T-cell (primary cell): ENCODE measurements at regions not wholly inside any gene's neighbourhood (a gene's known extent, or its start where the extent isn't known, plus 50 kb on each side); places are given as distances from the start of the nearest gene placed in this dataset.
A peak's percentile ranks its signal among the peaks of the same experiment; 100 is the strongest.

Experiments used
- ATAC-seq, 4 experiments: fragments of 200-7000 bp in 3 of 4; fragments of 150-1000 bp in 1 of 4; cut with Tn5 transposase; replicated peaks in 1 of 4; 1 replicate in 3 of 4; 2 replicates in 1 of 4; pipeline ENCODE4 v1.10.0; 2021; ENCODE audit warnings: moderate library complexity in 3 of 4, mild to moderate bottlenecking in 2 of 4, moderate number of reproducible peaks in 1 of 4
- CTCF ChIA-PET, 2 donors: fragments of 300-600 bp; sonication (Branson Sonifier 250); formaldehyde crosslinking; loops; one replicate each; lab custom pipeline; 2022; ENCODE audit warnings: antibody characterized with exemption in 2 of 2; lab: Charles Lee
- POLR2A ChIA-PET, 2 donors: fragments of 300-600 bp; sonication (Branson Sonifier 250); formaldehyde crosslinking; loops; one replicate each; lab custom pipeline; 2022; ENCODE audit warnings: antibody characterized with exemption in 2 of 2; lab: Charles Lee
- DNase-seq, 35 experiments: peaks; one replicate each; pipeline versions ENCODE4 v3.0.0 to v3.0.0-alpha.2; 2013 to 2023
- H3K27ac ChIP-seq: one replicate; pipeline ENCODE4 v1.5.1; 2013; ENCODE audit warnings: low read length
- H3K27me3 ChIP-seq, 2 experiments: replicated peaks in 1 of 2; 1 replicate in 1 of 2; 2 replicates in 1 of 2; pipeline versions ENCODE4 v1.6.1 to v1.7.0; 2013; ENCODE audit warnings: low read length in 1 of 2, mixed read lengths in 1 of 2; ENCODE audit not compliant: control insufficient read depth in 2 of 2, insufficient read depth in 2 of 2; ENCODE audit errors: extremely low read depth in 1 of 2
- H3K36me3 ChIP-seq, 2 donors: 1 replicate in 1 of 2; 2 replicates in 1 of 2; pipeline versions ENCODE4 v1.6.1 to v1.7.0; 2013; ENCODE audit warnings: low read length in 1 of 2; ENCODE audit not compliant: control insufficient read depth in 2 of 2, insufficient read depth in 1 of 2; ENCODE audit errors: extremely low read depth in 1 of 2
- H3K4me1 ChIP-seq, 2 experiments: 1 replicate in 1 of 2; 2 replicates in 1 of 2; pipeline versions ENCODE4 v1.6.1 to v1.7.0; 2013; ENCODE audit warnings: low read length in 2 of 2, mixed read lengths in 1 of 2; ENCODE audit not compliant: insufficient read depth in 2 of 2, control insufficient read depth in 1 of 2; ENCODE audit errors: extremely low read depth in 1 of 2
- H3K4me3 ChIP-seq, 2 donors: 1 replicate in 1 of 2; 2 replicates in 1 of 2; pipeline versions ENCODE4 v1.5.1 to v1.7.0; 2013; ENCODE audit warnings: mild to moderate bottlenecking in 2 of 2, low read length in 1 of 2, moderate library complexity in 1 of 2; ENCODE audit not compliant: control insufficient read depth in 1 of 2; ENCODE audit errors: extremely low read depth in 1 of 2
- H3K9me3 ChIP-seq: 2 replicates; pipeline ENCODE4 v1.7.0; 2013
- H3K27ac Mint-ChIP-seq, 2 donors: one replicate each; pipeline ENCODE4 v1.8.0; 2020 to 2021; ENCODE audit warnings: mild to moderate bottlenecking in 2 of 2, mixed read lengths in 2 of 2
- H3K27me3 Mint-ChIP-seq, 2 donors: one replicate each; pipeline ENCODE4 v1.8.0; 2021 to 2022; ENCODE audit warnings: mixed read lengths in 2 of 2
- H3K36me3 Mint-ChIP-seq: one replicate; pipeline ENCODE4 v1.8.0; 2021; ENCODE audit warnings: mixed read lengths
- H3K4me1 Mint-ChIP-seq, 3 donors: one replicate each; pipeline ENCODE4 v1.8.0; 2020 to 2022; ENCODE audit warnings: mixed read lengths in 3 of 3, mild to moderate bottlenecking in 1 of 3
- H3K4me3 Mint-ChIP-seq, 3 donors: one replicate each; pipeline ENCODE4 v1.8.0; 2020 to 2022; ENCODE audit warnings: mild to moderate bottlenecking in 3 of 3, mixed read lengths in 3 of 3, moderate library complexity in 3 of 3
- H3K9me3 Mint-ChIP-seq, 3 donors: one replicate each; pipeline ENCODE4 v1.8.0; 2020 to 2022; ENCODE audit warnings: mixed read lengths in 3 of 3
- WGBS: methylation state at CpG from one replicate; pipeline ENCODE4 v1.1.5; 2013; ENCODE audit warnings: missing lambda C conversion rate; ENCODE audit not compliant: insufficient coverage; 5-methylcytosine and 5-hydroxymethylcytosine counted together

DNA sequence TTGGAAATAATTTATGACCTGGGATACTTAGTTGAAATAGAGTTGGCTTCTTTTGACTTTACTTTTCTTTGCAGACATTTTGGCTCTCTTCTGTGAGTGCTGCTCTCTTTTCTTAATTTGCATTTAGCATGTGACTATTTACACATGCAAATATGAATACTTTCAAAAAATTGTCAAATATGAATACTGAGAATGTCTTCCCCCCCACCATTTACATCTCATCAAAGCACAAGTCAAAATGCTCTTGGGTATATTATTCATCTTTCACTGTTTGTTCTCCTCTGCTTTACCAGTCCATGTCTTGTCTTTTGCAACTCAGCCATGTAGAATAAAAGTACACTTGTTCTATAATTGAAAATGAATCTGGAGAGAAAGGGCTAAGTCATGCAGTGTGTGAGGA lies 126.5 kb downstream of the HHIPL2 start:
- ChIA-PET POLR2A (no interaction called here), CTCF (interaction anchor here in 1 of 2 donors (0.6 kb wide), 1 partner anchor 717 kb away, joined by 10 read pairs; no protein-coding TSS in a partner anchor)
- Histone ChIP-seq H3K36me3 (no peaks in the 10 kb centered on the region), H3K27ac (peak overlapping the region; percentile 69), H3K4me3 (no peak overlapping the region), H3K4me1 (peaks cover 34 to 39% of the 10 kb centered on the region in 2 experiments), H3K27me3 (no peaks in the 10 kb centered on the region), H3K9me3 (no peaks in the 10 kb centered on the region)
- H3K4me3 Mint-ChIP-seq, result peak overlapping the region in 2 of 3 donors; percentile 51 to 66
- H3K36me3 Mint-ChIP-seq, result peaks cover 24% of the 10 kb centered on the region
- peak overlapping the region; percentile 97 to 99 for H3K27ac Mint-ChIP-seq
- H3K27me3 Mint-ChIP-seq, result no peaks in the 10 kb centered on the region
- DNase-seq (no peak), ATAC-seq (no peak)
- H3K4me1 Mint-ChIP-seq, result peaks cover 69 to 75% (median 73%) of the 10 kb centered on the region in 3 donors
- peaks cover 14 to 28% (median 16%) of the 10 kb centered on the region in 3 donors for H3K9me3 Mint-ChIP-seq

GRCh38 chr1:222420633-222421032 lies 127.3 kb downstream of the HHIPL2 start:
- ATAC-seq, result peak; percentile 98 to 99 (median 99)
- peaks cover 76 to 82% (median 80%) of the 10 kb centered on the region in 3 donors for H3K4me1 Mint-ChIP-seq
- H3K27ac ChIP-seq, result peak overlapping the region; percentile 69

GRCh38 chr1:222418654-222419053 lies 129.2 kb downstream of the HHIPL2 start:
- Histone ChIP-seq H3K4me1 (peaks cover 34 to 39% of the 10 kb centered on the region in 2 experiments), H3K36me3 (no peaks in the 10 kb centered on the region), H3K4me3 (no peak overlapping the region), H3K27me3 (no peaks in the 10 kb centered on the region), H3K27ac (no peak overlapping the region), H3K9me3 (no peaks in the 10 kb centered on the region)
- WGBS, result no CpG with 5 or more reads among the region's 1 CpG
- no peak for DNase-seq
- ATAC-seq, result no peak
- Mint-ChIP-seq H3K9me3 (peaks cover 3 to 19% (median 16%) of the 10 kb centered on the region in 3 donors), H3K4me3 (peak overlapping the region in 1 of 3 donors; percentile 66), H3K36me3 (peaks cover 21% of the 10 kb centered on the region), H3K27me3 (no peaks in the 10 kb centered on the region), H3K4me1 (peaks cover 77 to 84% (median 82%) of the 10 kb centered on the region in 3 donors), H3K27ac (peak overlapping the region; percentile 97 to 99)
- ChIA-PET CTCF (no interaction called here), POLR2A (interaction anchor here in 1 of 2 donors (0.6 kb wide), 2 partner anchors 245 to 675 kb away, joined by 3 to 4 read pairs; no protein-coding TSS in a partner anchor)

More at GRCh38 chr1:222420633-222421032, 127.3 kb downstream of the HHIPL2 start:
- H3K27ac Mint-ChIP-seq, result peak overlapping the region; percentile 97 to 99
- ChIA-PET CTCF (interaction anchor here (0.5 to 1.4 kb wide), 2 partner anchors 34 to 216 kb away, joined by 3 to 4 read pairs; no protein-coding TSS in a partner anchor), POLR2A (no interaction called here)
- no CpG with 5 or more reads among the region's 1 CpG for WGBS
- Histone ChIP-seq H3K4me1 (peaks cover 34 to 39% of the 10 kb centered on the region in 2 experiments), H3K9me3 (no peaks in the 10 kb centered on the region), H3K36me3 (no peaks in the 10 kb centered on the region), H3K4me3 (peak overlapping the region in 1 of 2 donors; percentile 5), H3K27me3 (no peaks in the 10 kb centered on the region)
- peaks cover 7 to 20% (median 16%) of the 10 kb centered on the region in 3 donors for H3K9me3 Mint-ChIP-seq
- peak overlapping the region; percentile 51 to 66 (median 66) for H3K4me3 Mint-ChIP-seq
- peaks cover 25% of the 10 kb centered on the region for H3K36me3 Mint-ChIP-seq
- no peaks in the 10 kb centered on the region for H3K27me3 Mint-ChIP-seq
- peak; percentile 6 to 68 (median 39) for DNase-seq

- Mint-ChIP-seq H3K27ac (peak overlapping the region; percentile 72 to 81), H3K27me3 (no peaks in the 10 kb centered on the region), H3K36me3 (peaks cover 15% of the 10 kb centered on the region), H3K4me1 (peaks cover 68 to 72% (median 69%) of the 10 kb centered on the region in 3 donors), H3K4me3 (peak overlapping the region; percentile 43 to 52 (median 50)), H3K9me3 (peaks cover 0 to 18% (median 7%) of the 10 kb centered on the region in 3 donors)
- ChIA-PET CTCF (no interaction called here), POLR2A (no interaction called here)
- WGBS, result no CpG with 5 or more reads among the region's 4 CpGs
- Histone ChIP-seq H3K9me3 (no peaks in the 10 kb centered on the region), H3K27ac (no peak overlapping the region), H3K4me3 (no peak overlapping the region), H3K4me1 (peaks cover 34% of the 10 kb centered on the region in 2 experiments), H3K27me3 (no peaks in the 10 kb centered on the region), H3K36me3 (no peaks in the 10 kb centered on the region)
- ATAC-seq (no peak), DNase-seq (no peak)
These were observed 130.6 kb downstream of the HHIPL2 start for GRCh38 chr1:222417264-222417663.

- Histone ChIP-seq H3K4me1 (peaks cover 24 to 25% of the 10 kb centered on the region in 2 experiments), H3K27ac (no peak overlapping the region), H3K9me3 (no peaks in the 10 kb centered on the region), H3K36me3 (no peaks in the 10 kb centered on the region), H3K4me3 (no peak overlapping the region), H3K27me3 (no peaks in the 10 kb centered on the region)
- ChIA-PET CTCF (no interaction called here), POLR2A (no interaction called here)
- Mint-ChIP-seq H3K27me3 (no peaks in the 10 kb centered on the region), H3K36me3 (peaks cover 15% of the 10 kb centered on the region), H3K4me1 (peaks cover 58 to 63% (median 58%) of the 10 kb centered on the region in 3 donors), H3K9me3 (peaks cover 0 to 11% (median 4%) of the 10 kb centered on the region in 3 donors), H3K27ac (peak overlapping the region in 1 of 2 donors; percentile 32), H3K4me3 (peak overlapping the region in 1 of 3 donors; percentile 50)
- ATAC-seq (no peak), DNase-seq (no peak)
- no CpG with 5 or more reads among the region's 2 CpGs for WGBS
These were observed 131.7 kb downstream of the HHIPL2 start for GRCh38 chr1:222416001-222416791.

GRCh38 chr1:222415441-222415840 lies 132.5 kb downstream of the HHIPL2 start:
- WGBS, result 90% methylated on average over 3 of the region's 5 CpGs
- H3K27ac Mint-ChIP-seq, result no peak overlapping the region

More at GRCh38 chr1:222415441-222415840, 132.5 kb downstream of the HHIPL2 start:
- no peaks in the 10 kb centered on the region for H3K27me3 ChIP-seq
- no peak for ATAC-seq
- no peaks in the 10 kb centered on the region for H3K27me3 Mint-ChIP-seq
- POLR2A ChIA-PET, result no interaction called here
- CTCF ChIA-PET, result no interaction called here
- peaks cover 51 to 56% (median 51%) of the 10 kb centered on the region in 3 donors for H3K4me1 Mint-ChIP-seq
- peaks cover 15% of the 10 kb centered on the region for H3K36me3 Mint-ChIP-seq
- no peak for DNase-seq
- H3K4me1 ChIP-seq, result peaks cover 17 to 18% of the 10 kb centered on the region in 2 experiments
- H3K27ac ChIP-seq, result no peak overlapping the region
- no peaks in the 10 kb centered on the region for H3K36me3 ChIP-seq
- no peak overlapping the region for H3K4me3 ChIP-seq
- peaks cover 0 to 11% (median 4%) of the 10 kb centered on the region in 3 donors for H3K9me3 Mint-ChIP-seq
- peak overlapping the region in 1 of 3 donors; percentile 5 for H3K4me3 Mint-ChIP-seq
- H3K9me3 ChIP-seq, result no peaks in the 10 kb centered on the region
